ENCODE measurements at regions not wholly inside any gene's neighbourhood (a gene's known extent, or its start where the extent isn't known, plus 50 kb on each side); places are given as distances from the start of the nearest gene placed in this dataset.

DNA sequence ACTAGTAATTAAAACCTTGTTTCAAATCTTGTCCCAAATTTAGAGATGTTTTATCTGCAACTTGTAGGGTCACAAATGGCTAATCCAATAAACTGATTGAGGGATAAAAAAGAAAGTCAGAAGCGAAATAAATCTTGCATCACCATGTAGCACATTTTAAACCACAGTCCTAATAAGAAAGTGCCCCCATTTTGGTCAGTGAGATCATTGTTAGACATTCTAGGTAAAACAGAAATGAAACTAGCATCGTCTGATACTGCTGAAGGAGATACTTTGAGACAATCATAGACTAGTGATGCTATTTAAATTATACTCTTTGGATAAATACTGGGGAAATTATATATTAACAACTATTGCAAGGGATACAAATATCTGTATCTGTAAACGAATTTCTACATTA is 247.9 kb downstream of the AMY1C start:
- TF ChIP-seq, protein P1, sequence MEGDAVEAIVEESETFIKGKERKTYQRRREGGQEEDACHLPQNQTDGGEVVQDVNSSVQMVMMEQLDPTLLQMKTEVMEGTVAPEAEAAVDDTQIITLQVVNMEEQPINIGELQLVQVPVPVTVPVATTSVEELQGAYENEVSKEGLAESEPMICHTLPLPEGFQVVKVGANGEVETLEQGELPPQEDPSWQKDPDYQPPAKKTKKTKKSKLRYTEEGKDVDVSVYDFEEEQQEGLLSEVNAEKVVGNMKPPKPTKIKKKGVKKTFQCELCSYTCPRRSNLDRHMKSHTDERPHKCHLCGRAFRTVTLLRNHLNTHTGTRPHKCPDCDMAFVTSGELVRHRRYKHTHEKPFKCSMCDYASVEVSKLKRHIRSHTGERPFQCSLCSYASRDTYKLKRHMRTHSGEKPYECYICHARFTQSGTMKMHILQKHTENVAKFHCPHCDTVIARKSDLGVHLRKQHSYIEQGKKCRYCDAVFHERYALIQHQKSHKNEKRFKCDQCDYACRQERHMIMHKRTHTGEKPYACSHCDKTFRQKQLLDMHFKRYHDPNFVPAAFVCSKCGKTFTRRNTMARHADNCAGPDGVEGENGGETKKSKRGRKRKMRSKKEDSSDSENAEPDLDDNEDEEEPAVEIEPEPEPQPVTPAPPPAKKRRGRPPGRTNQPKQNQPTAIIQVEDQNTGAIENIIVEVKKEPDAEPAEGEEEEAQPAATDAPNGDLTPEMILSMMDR (IDR thresholded peaks at IDR 0.05 in 4 of 5, conservative IDR thresholded peaks at IDR 0.05 in 1 of 5) = no peak
- no peak for TF ChIP-seq POLR2A (IDR thresholded peaks at IDR 0.05)
